OCI-LY3 (cell line): ENCODE measurements at regions not wholly inside any gene's neighbourhood (a gene's known extent, or its start where the extent isn't known, plus 50 kb on each side); places are given as distances from the start of the nearest gene placed in this dataset.

Experiments
- H2AFZ ChIP-seq: fragments of 200-600, 300-600 bp; shearing (Covaris generic); 2 replicates; pipeline ENCODE4 v1.6.0; 2014; ENCODE audit warnings: antibody characterized with exemption, low read depth, low read length
- H3K27ac ChIP-seq: fragments of 200-600, 300-600 bp; sonication (generic); 2 replicates; pipeline ENCODE4 v1.5.1; 2014; ENCODE audit warnings: mild to moderate bottlenecking, low read length, moderate library complexity, mixed read lengths
- H3K27me3 ChIP-seq: fragments of 200-600, 300-600 bp; sonication (generic); 2 replicates; pipeline ENCODE4 v1.6.1; 2014; ENCODE audit warnings: low read depth, low read length, mixed read lengths
- H3K36me3 ChIP-seq: fragments of 200-600, 300-600 bp; sonication (generic); replicated peaks from 2 replicates; pipeline ENCODE3; 2014; ENCODE audit warnings: low read depth, low read length, mixed read lengths
- H3K4me1 ChIP-seq: fragments of 300-600, 200-600 bp; sonication (generic); 2 replicates; pipeline ENCODE4 v1.6.1; 2014; ENCODE audit warnings: low read length, mixed read lengths
- H3K4me2 ChIP-seq: fragments of 200-600, 300-600 bp; sonication (generic); 2 replicates; pipeline ENCODE4 v1.6.1; 2014; ENCODE audit warnings: low read length, mixed read lengths
- H3K4me3 ChIP-seq: fragments of 300-600, 200-600 bp; sonication (generic); 2 replicates; pipeline ENCODE4 v1.5.1; 2014; ENCODE audit warnings: antibody characterized with exemption, mild to moderate bottlenecking, low read length, moderate library complexity
- H3K79me2 ChIP-seq: fragments of 300-600, 200-600 bp; shearing (Covaris generic); 2 replicates; pipeline ENCODE4 v1.6.1; 2014; ENCODE audit warnings: mild to moderate bottlenecking, low read length, mixed read lengths
- H3K9ac ChIP-seq: fragments of 300-600, 200-600 bp; shearing (Covaris generic); 2 replicates; pipeline ENCODE4 v1.6.0; 2014; ENCODE audit warnings: mild to moderate bottlenecking, low read length, moderate library complexity
- H3K9me3 ChIP-seq: fragments of 200-600, 300-600 bp; shearing (Covaris generic); 2 replicates; pipeline ENCODE4 v1.6.1; 2014; ENCODE audit warnings: low read length, mixed read lengths; ENCODE audit not compliant: insufficient read depth
- H4K20me1 ChIP-seq: fragments of 200-600, 300-600 bp; sonication (generic); 2 replicates; pipeline ENCODE4 v1.6.1; 2016; ENCODE audit warnings: low read length, mixed read lengths; ENCODE audit not compliant: insufficient read depth
- EZH2phosphoT487 ChIP-seq: fragments of 200-600 bp; shearing (Covaris generic); IDR thresholded peaks from 2 replicates; pipeline ENCODE4 v1.6.1; 2018; ENCODE audit warnings: antibody characterized with exemption, mixed run types, low read depth
- TF ChIP-seq, protein P1 (sequence below): fragments of 200-600, 300-600 bp; sonication (generic); IDR thresholded peaks from 2 replicates; pipeline ENCODE4 v1.5.1; 2014; ENCODE audit warnings: antibody characterized with exemption, low read length, low read depth

DNA sequence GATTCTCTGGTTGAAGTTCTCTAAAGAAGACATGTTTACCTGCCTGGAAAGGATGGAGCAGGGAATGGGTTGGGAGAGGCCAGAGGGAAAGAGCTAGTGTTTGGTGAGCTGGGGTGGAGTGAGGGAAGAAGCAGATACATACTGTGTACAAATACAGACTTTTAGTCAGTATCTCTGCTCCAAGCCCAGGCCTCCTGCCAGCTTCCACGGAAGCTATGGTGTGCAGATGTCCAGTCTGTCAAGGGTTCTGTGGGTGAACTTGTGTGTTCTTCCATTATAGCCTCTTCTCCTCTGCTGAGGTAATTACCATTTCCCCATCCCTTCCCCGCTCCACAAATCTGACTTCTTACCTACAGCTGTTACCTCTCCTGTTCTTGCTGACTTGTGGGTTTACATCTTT lies 208.6 kb downstream of the HRH4 start:
- Histone ChIP-seq H3K4me1 (no peaks in the 10 kb centered on the region), H3K9me3 (no peaks in the 10 kb centered on the region; the same call in 1 of the 2 replicates), H3K27ac (no peak overlapping the region), H3K36me3 (no peaks in the 10 kb centered on the region), H3K4me2 (no peak overlapping the region), H3K9ac (no peak overlapping the region), H2AFZ (no peak overlapping the region), H3K4me3 (no peak overlapping the region), H4K20me1 (no peaks in the 10 kb centered on the region), H3K79me2 (no peaks in the 10 kb centered on the region), H3K27me3 (peaks cover 11% of the 10 kb centered on the region; the same call in 1 of the 2 replicates)
- TF ChIP-seq, protein P1, sequence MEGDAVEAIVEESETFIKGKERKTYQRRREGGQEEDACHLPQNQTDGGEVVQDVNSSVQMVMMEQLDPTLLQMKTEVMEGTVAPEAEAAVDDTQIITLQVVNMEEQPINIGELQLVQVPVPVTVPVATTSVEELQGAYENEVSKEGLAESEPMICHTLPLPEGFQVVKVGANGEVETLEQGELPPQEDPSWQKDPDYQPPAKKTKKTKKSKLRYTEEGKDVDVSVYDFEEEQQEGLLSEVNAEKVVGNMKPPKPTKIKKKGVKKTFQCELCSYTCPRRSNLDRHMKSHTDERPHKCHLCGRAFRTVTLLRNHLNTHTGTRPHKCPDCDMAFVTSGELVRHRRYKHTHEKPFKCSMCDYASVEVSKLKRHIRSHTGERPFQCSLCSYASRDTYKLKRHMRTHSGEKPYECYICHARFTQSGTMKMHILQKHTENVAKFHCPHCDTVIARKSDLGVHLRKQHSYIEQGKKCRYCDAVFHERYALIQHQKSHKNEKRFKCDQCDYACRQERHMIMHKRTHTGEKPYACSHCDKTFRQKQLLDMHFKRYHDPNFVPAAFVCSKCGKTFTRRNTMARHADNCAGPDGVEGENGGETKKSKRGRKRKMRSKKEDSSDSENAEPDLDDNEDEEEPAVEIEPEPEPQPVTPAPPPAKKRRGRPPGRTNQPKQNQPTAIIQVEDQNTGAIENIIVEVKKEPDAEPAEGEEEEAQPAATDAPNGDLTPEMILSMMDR, result no peak
- no peak for TF ChIP-seq EZH2phosphoT487

GRCh38 chr18:24669502-24669901 lies 209.1 kb downstream of the HRH4 start:
- Histone ChIP-seq H3K4me2 (no peak overlapping the region), H3K9me3 (no peaks in the 10 kb centered on the region; the same call in 1 of the 2 replicates), H3K9ac (no peak overlapping the region), H3K27me3 (peaks cover 11% of the 10 kb centered on the region; the same call in 1 of the 2 replicates), H3K4me1 (no peaks in the 10 kb centered on the region), H3K79me2 (no peaks in the 10 kb centered on the region), H3K4me3 (no peak overlapping the region), H2AFZ (no peak overlapping the region), H4K20me1 (no peaks in the 10 kb centered on the region), H3K27ac (no peak overlapping the region), H3K36me3 (no peaks in the 10 kb centered on the region)
- TF ChIP-seq, protein P1, result no peak
- TF ChIP-seq EZH2phosphoT487, result no peak

DNA sequence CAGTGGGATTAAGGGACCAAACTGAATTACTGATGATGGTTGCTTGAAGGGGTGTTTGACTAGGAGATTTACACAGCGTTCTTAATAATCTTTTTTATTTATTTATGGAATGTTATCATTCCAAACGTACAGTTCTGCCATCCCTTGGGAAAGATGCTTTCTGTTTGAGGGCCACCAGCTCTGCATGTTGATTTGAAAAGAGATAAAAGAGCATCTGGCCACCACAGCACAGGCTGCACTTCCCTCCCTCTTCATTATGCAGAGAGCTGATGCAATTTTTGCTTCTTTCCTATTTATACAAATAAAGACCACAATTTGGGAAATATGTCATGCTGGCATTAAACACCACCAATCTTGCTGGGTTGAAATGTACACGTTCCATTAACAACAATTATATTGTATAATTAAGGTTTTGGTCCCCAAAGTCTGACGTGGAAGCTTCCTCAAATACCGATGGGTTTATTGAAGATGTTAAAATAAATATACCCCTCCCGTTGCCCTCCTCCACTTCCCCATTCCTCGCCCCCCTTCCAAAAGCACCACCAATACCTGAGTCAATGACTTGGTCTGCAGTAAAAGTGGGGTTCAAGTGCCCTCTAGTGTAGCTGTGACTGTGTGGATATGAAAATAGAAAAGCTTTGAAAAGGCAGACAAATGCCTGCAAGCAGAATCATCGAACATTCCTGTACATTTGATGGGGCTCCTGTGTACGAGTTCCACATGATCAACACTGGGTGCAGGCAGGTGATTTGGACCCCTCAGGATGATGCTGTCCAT lies 211.9 kb downstream of the HRH4 start:
- Histone ChIP-seq H3K36me3 (no peaks in the 10 kb centered on the region), H3K9me3 (no peaks in the 10 kb centered on the region; the same call in 1 of the 2 replicates), H3K4me1 (no peaks in the 10 kb centered on the region), H2AFZ (no peak overlapping the region), H3K79me2 (no peaks in the 10 kb centered on the region), H3K4me3 (no peak overlapping the region), H3K27me3 (peaks cover 14% of the 10 kb centered on the region), H3K27ac (no peak overlapping the region), H4K20me1 (no peaks in the 10 kb centered on the region), H3K4me2 (no peak overlapping the region), H3K9ac (no peak overlapping the region)
- no peak for TF ChIP-seq EZH2phosphoT487
- TF ChIP-seq, protein P1, result no peak

GRCh38 chr18:24674200-24674599 lies 213.8 kb downstream of the HRH4 start:
- no peak overlapping the region for H3K9ac ChIP-seq
- H3K9me3 ChIP-seq, result no peaks in the 10 kb centered on the region
- no peak overlapping the region for H3K4me2 ChIP-seq
- no peak overlapping the region for H3K27ac ChIP-seq
- no peaks in the 10 kb centered on the region for H3K36me3 ChIP-seq
- H4K20me1 ChIP-seq, result no peaks in the 10 kb centered on the region
- H3K4me3 ChIP-seq, result no peak overlapping the region
- no peaks in the 10 kb centered on the region for H3K79me2 ChIP-seq
- no peak for TF ChIP-seq EZH2phosphoT487
- TF ChIP-seq, protein P1, result no peak
- no peaks in the 10 kb centered on the region for H3K4me1 ChIP-seq
- peaks cover 18% of the 10 kb centered on the region for H3K27me3 ChIP-seq
- no peak overlapping the region for H2AFZ ChIP-seq
